ENCODE measurements at regions not wholly inside any gene's neighbourhood (a gene's known extent, or its start where the extent isn't known, plus 50 kb on each side); places are given as distances from the start of the nearest gene placed in this dataset.

DNA sequence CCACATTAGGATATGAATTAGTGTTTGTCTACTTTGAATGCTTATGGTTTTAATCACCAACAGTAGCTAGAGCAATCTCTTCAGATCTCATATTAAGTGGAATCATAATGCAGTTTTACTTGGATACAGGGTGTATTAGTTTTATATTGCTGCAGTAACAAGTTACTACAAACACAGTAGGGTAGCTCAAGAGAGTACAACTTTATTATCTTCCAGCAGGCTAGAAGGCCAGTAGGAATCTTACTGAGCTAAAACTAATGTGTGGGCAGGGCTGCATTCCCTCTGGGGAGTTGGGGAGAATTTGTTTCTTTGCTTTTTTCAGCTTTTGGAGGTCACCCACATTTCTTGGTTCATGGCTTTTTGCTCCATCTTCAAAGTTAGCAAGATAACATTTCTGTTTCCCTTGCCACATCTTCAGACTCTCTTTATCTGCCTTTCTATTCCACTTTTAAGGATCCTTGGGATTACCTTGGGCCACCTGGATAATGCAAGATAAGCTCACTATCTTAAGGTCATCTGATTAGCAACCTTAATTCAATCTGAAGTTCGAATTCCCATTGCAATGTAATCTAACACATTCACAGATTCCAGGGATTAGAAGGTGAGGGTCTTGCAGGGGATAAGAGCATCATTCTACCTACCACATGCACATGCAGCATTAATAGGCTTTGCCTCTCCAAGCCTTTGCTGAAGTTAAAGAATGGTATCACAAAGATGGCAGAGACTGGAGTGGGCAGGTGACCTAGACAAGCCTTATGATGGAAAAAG, 134.1 kb upstream of the SLC10A2 start:
- Histone ChIP-seq H3K4me3 (no peak overlapping the region), H3K27ac (no peak overlapping the region), H3K36me3 (no peaks in the 10 kb centered on the region), H3K9me3 (no peaks in the 10 kb centered on the region), H3K27me3 (no peaks in the 10 kb centered on the region), H3K4me1 (no peaks in the 10 kb centered on the region)
- TF ChIP-seq, protein P1, sequence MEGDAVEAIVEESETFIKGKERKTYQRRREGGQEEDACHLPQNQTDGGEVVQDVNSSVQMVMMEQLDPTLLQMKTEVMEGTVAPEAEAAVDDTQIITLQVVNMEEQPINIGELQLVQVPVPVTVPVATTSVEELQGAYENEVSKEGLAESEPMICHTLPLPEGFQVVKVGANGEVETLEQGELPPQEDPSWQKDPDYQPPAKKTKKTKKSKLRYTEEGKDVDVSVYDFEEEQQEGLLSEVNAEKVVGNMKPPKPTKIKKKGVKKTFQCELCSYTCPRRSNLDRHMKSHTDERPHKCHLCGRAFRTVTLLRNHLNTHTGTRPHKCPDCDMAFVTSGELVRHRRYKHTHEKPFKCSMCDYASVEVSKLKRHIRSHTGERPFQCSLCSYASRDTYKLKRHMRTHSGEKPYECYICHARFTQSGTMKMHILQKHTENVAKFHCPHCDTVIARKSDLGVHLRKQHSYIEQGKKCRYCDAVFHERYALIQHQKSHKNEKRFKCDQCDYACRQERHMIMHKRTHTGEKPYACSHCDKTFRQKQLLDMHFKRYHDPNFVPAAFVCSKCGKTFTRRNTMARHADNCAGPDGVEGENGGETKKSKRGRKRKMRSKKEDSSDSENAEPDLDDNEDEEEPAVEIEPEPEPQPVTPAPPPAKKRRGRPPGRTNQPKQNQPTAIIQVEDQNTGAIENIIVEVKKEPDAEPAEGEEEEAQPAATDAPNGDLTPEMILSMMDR (IDR thresholded peaks at IDR 0.05): no peak
- no peak for DNase-seq (ENCODE audit: low spot score in 2 of 2)
- intact Hi-C loops (cut with DNase I): no loop called here

DNA sequence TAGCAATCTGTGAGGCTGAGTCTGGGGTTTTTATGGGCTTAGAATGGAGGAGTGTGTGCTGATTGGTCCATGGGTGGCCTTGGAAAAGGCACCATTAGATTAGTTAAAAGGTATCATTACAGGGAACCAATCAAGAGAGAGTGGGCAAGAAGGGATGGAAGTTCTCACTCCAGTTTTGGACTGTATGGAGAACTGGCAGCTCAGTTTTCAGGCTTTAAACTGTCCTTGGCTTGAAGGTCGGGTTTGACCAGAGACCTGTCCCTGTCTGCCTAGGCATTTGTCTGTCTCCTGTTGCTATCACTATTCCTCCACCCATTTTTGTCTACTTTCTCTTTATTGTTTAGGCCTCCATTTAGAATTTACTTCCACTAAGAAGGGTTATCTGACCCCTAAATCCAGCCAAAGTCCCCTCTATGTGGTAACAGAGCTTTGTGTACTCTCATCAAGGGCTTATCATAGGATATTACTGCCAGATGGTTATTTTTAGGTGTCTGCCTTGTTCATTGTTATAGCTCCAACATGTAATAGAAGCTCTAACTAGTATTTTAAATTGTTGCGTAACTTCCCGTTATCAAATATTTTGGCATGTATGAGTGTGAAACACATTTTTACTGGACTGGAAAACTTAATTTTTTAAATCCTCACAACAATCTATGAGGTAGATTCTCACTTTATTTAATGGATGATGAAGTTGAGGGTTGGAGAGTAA, 133.3 kb upstream of the SLC10A2 start:
- DNase-seq (ENCODE audit: low spot score in 2 of 2): no peak
- Histone ChIP-seq H3K9me3 (no peaks in the 10 kb centered on the region), H3K4me3 (no peak overlapping the region), H3K4me1 (no peaks in the 10 kb centered on the region), H3K36me3 (no peaks in the 10 kb centered on the region), H3K27ac (no peak overlapping the region), H3K27me3 (no peaks in the 10 kb centered on the region)
- TF ChIP-seq, protein P1 (IDR thresholded peaks at IDR 0.05): no peak
- intact Hi-C loops (cut with DNase I): no loop called here

DNA sequence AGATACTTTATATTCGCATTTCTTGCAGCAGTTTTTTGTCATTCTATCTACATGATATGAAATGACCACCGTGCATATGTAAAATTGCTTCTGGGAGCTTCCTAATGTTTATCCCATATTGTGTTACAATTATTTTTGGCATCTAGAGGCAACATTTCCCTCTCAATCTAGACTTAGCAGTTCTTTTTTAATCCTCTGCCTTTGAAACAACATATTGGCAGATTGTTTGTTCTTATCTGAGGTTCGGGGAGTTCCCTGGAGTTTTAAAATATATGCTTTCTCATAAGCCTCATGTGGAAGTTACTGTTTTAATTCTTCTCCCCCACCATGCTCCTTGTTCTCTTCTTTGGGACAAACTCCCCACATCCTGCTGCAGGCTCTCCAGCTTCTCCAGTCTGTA, 130.1 kb upstream of the SLC10A2 start:
- Histone ChIP-seq H3K4me3 (no peak overlapping the region), H3K9me3 (no peaks in the 10 kb centered on the region), H3K27me3 (no peaks in the 10 kb centered on the region), H3K4me1 (no peaks in the 10 kb centered on the region), H3K36me3 (no peaks in the 10 kb centered on the region), H3K27ac (no peak overlapping the region)
- intact Hi-C loops (cut with DNase I): no loop called here
- DNase-seq (ENCODE audit: low spot score in 2 of 2): no peak
- TF ChIP-seq, protein P1 (IDR thresholded peaks at IDR 0.05): no peak

DNA sequence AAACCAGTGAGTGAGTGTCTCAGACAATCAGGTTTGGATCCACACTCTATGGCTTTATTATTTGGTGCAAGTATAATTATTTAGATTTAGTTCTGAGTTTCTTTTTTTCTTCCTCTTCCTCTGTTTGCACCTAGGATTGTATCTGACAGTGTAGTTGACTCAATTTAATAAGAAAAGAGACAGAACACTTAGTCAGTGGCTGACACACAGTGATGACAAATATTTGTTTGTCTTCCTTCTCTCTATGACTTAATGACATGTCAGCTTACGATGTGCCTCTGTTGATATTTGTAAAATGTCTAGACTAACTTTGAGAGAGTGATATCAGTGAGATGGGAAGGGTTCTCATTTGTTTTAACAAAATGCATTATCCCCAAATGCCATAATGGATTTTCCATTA, 129.5 kb upstream of the SLC10A2 start:
- Histone ChIP-seq H3K36me3 (no peaks in the 10 kb centered on the region), H3K9me3 (no peaks in the 10 kb centered on the region), H3K4me3 (no peak overlapping the region), H3K27ac (no peak overlapping the region), H3K4me1 (no peaks in the 10 kb centered on the region), H3K27me3 (no peaks in the 10 kb centered on the region)
- TF ChIP-seq, protein P1 (IDR thresholded peaks at IDR 0.05): no peak
- no peak for DNase-seq (ENCODE audit: low spot score in 2 of 2)
- intact Hi-C loops (cut with DNase I): no loop called here

DNA sequence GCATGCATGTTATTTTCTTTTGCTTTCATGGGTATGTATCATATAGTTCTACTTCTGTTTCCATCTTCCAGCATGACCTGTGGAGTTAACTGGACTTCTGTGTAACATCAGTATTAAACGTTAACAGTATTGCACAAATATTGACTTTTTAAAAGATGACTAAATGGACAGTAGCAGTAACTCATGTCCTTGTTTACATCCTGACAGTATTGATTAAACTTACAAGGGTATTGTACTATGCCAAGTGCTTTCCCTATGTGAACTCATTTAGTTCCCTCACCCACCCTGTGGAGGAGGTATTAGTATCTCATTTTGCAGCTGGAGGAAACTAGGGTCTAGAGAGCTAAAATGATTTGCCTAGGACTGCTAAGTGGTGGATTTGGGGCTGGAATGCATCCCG, 128.7 kb upstream of the SLC10A2 start:
- no peak for DNase-seq (ENCODE audit: low spot score in 2 of 2)
- H3K27me3 ChIP-seq: no peaks in the 10 kb centered on the region
- no peak overlapping the region for H3K27ac ChIP-seq
- no peaks in the 10 kb centered on the region for H3K9me3 ChIP-seq
- no peaks in the 10 kb centered on the region for H3K36me3 ChIP-seq
- H3K4me3 ChIP-seq: no peak overlapping the region
- TF ChIP-seq, protein P1 (IDR thresholded peaks at IDR 0.05): no peak
- intact Hi-C loops (cut with DNase I): no loop called here
- no peaks in the 10 kb centered on the region for H3K4me1 ChIP-seq

All from ascending aorta (tissue), 2 donors.